Activated CD4-positive, alpha-beta T cell treated with anti-CD3 and anti-CD28 coated beads, Interleukin-2, amount 50 U/mL, for 16 hours (primary cell): ENCODE measurements at regions not wholly inside any gene's neighbourhood (a gene's known extent, or its start where the extent isn't known, plus 50 kb on each side); places are given as distances from the start of the nearest gene placed in this dataset.
"Not testable (repeated sequence)": the region's sequence is repeated elsewhere in the genome, so short reads cannot be mapped to it uniquely, and the experiment has no call there.

Experiments
- DNase-seq: peaks from one replicate; pipeline ENCODE4 v3.0.0-alpha.2; 2020

DNA sequence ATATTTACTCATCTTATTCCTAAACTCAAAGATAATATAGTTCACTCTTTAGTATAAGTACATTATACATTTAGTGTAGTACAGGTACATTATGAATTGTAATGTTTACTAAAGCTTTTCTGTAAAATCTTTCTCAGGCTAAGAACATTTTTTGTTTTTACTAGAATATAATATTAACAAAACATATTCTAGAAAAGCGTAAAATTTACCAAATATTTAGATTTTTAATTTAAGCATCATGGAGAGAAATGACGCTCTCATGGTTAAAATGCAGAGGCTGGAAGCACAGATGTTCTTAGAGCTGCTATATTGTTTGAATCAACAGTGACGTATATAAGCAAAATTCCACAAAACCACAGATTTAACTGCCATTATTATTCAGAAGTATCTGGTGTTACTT, 54.7 kb upstream of the NBPF15 start:
- DNase-seq = not testable (repeated sequence)

- DNase-seq = not testable (repeated sequence)
Observed at GRCh38 chr1:144516906-144517305, 55.4 kb upstream of the NBPF15 start.

GRCh38 chr1:144518439-144518838, 57.0 kb upstream of the NBPF15 start:
- DNase-seq = not testable (repeated sequence)

GRCh38 chr1:144519528-144520189, 58.2 kb upstream of the NBPF15 start:
- not testable (repeated sequence) for DNase-seq

DNA sequence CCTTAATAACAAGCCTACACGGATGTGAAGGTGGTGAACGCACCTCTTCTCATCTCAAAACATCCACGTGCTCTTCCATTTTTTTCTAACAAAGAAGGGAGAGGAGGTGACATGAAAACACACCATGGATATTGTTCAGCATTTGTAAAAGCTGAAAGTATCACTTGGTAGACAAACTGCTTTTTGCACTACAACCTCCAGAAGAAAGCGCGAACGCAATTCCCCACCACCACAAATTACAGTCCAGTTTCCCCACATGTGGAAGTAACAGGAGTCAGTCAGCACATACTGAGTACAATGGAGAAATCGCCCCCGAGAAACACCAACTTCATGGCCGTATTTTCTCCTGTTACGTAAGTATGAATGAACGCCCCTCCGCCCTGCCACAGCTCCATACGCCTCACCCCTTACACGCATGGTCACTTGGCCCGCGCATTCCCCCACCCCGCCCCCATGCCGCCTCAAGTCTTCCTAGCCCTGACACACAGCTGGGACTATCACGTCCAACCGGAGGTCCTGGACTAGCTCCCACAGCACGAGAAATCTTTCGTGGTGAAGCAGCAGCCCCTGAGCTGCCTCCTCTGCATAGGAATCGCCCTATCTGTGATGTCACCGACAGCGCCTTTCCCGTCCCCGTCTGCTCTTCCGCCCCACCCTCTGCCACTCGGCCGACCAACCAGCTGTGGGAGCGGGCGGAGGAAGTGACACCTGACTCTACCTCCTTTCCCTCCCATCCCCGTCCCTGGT, 62.4 kb upstream of the NBPF15 start:
- peak; percentile 81 for DNase-seq

DNA sequence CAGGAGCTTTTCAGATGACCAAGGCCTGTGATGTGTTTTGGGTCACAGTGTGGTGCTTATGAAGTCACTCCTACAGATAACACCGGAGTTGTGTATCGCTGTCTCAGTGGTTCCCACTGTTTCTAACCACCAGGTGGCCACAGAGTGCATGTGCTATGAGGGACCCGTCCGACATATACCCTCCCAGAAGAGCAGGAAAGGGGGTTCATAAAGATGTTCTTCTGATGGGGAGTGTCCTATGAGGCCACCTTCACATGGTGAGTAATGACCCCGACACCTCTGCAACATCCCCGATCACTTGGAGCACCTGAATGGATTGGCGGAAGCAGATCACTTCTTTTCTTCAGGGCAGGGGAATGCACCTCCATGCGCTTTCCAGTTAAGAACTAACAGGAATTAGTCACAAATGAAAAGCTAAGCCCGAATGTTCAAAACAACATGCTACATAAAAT, 60.5 kb upstream of the PPIAL4F start:
- not testable (repeated sequence) for DNase-seq

DNA sequence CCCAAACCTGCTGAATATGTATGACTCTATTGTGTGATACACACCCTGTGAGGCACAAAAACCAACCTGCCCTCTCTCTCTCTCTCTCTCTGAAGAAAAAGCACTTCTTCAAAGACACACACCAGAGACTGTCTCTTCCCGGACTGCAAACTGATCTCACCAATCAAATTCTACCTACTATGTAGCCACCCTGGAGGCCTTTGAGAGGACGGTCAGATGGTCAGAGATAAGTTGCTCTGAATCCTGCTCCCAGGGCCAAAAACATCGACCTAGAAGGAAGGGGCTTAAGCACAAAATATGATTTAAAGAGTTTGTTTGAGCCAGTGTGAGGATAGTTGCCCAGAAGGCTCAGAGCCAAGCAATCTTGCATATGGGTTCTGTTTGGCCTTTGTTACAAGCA, 59.2 kb upstream of the PPIAL4F start:
- not testable (repeated sequence) for DNase-seq

GRCh38 chr1:144534286-144534685, 58.4 kb upstream of the PPIAL4F start:
- not testable (repeated sequence) for DNase-seq

DNA sequence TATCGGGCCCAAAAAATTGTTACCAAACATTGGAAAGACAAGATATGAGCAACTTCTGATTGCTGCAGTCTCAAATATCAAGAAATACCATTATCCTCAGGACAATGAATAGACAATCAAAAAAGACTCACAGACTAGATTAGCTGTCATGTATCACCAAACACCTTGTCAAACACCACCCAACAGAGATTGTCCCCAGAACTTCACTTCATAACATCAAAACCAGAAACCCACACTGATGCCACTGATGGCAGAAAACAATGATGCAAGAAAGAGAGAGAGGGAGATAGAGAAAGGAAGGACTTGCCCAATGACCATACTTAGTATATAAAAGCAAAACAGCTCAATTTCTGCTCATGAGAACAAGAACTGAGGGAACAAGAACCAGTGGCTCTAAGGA, 56.0 kb upstream of the PPIAL4F start:
- DNase-seq = not testable (repeated sequence)

GRCh38 chr1:144537234-144537633, 55.5 kb upstream of the PPIAL4F start:
- DNase-seq = not testable (repeated sequence)

- DNase-seq = not testable (repeated sequence)
Observed at GRCh38 chr1:144538736-144539135, 54.0 kb upstream of the PPIAL4F start.

DNA sequence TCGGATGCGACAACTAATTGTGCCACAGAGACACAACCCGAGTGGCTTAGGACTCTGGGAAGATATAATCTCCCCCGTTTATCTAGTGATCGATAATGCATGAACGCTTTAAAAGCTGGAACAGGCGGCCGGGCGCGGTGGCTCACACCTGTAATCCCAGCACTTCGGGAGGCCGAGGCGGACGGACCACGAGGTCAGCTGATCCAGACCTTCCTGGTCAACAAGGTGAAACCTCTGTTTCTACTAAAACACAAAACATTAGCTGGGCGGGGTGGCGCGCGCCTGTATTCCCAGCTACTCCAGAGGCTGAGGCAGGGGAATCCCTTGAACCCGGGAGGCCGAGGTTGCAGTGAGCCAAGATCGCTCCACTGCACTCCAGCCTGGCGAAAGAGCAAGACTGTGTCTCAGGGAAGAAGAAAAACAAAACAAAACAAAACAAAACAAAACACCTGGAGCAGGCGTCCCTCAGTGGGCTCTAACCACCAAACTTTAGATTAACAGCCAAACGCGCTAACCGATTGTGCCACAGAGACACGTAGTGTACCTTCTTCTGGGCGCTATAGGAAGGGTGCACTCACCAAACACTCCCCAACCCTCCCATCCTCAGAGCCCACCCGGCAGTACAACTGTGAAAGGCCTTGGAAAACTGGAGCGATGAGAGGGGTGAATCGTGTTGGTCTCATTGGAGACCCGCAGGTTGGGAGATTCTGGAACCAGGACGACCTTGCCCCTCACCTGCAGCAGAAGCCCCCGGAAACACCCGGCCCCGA, 53.3 kb upstream of the PPIAL4F start:
- DNase-seq = not testable (repeated sequence)
